ENCODE measurements at regions not wholly inside any gene's neighbourhood (a gene's known extent, or its start where the extent isn't known, plus 50 kb on each side); places are given as distances from the start of the nearest gene placed in this dataset.

DNA sequence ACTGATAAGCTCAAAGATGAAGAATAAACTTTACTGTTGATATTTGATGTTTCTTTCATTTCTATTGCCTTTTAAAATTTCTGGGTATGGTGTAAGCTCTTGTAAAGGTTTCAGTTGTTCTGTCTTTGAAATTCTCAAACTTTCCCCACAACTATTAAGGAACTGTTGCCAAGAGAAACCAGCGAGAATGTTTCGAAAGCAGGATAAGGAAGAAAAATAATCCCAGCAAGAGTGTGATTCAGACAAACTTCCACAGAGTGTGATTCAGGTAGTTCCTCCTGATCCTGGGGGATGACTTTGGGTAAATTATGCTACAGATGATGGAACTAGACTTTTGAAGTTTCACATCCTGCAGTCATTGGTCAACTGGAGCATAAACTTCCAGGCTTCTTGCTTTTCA is 632.0 kb downstream of the NSUN3 start:
- TF ChIP-seq, protein P1, sequence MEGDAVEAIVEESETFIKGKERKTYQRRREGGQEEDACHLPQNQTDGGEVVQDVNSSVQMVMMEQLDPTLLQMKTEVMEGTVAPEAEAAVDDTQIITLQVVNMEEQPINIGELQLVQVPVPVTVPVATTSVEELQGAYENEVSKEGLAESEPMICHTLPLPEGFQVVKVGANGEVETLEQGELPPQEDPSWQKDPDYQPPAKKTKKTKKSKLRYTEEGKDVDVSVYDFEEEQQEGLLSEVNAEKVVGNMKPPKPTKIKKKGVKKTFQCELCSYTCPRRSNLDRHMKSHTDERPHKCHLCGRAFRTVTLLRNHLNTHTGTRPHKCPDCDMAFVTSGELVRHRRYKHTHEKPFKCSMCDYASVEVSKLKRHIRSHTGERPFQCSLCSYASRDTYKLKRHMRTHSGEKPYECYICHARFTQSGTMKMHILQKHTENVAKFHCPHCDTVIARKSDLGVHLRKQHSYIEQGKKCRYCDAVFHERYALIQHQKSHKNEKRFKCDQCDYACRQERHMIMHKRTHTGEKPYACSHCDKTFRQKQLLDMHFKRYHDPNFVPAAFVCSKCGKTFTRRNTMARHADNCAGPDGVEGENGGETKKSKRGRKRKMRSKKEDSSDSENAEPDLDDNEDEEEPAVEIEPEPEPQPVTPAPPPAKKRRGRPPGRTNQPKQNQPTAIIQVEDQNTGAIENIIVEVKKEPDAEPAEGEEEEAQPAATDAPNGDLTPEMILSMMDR (IDR thresholded peaks at IDR 0.05): no peak
- TF ChIP-seq EP300 (IDR thresholded peaks at IDR 0.05) (no peak), POLR2AphosphoS5 (IDR thresholded peaks at IDR 0.05) (no peak), POLR2A (IDR thresholded peaks at IDR 0.05; ENCODE audit: low read depth) (no peak)
